ENCODE measurements at regions not wholly inside any gene's neighbourhood (a gene's known extent, or its start where the extent isn't known, plus 50 kb on each side); places are given as distances from the start of the nearest gene placed in this dataset.

DNA sequence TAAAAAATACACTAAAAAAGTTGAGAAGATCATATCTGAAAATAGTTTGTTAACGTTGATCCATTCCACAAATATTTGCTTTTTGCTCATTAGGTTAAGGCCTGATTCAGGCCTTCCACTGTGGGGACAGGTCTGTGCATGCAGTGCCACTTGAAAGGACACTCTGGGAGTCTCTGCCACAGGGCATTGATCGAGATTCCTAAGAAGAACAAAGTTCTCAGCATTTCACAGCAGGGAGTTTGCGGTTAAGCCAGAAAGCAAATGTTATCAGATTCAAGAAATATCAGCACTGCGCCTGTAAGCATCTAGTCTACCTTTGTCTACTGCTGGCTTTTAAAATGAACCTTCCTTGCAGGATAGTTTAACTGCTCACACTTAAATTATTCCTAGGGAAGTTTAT, 62.2 kb upstream of the TNIP3 start:
- no peak for DNase-seq (ENCODE audit: low spot score)

- DNase-seq (ENCODE audit: low spot score) = no peak
These were observed 57.5 kb upstream of the TNIP3 start for GRCh38 chr4:121221608-121222007.

GRCh38 chr4:121221201-121221600, 57.1 kb upstream of the TNIP3 start:
- no peak for DNase-seq (ENCODE audit: low spot score)

GRCh38 chr4:121220698-121221097, 56.6 kb upstream of the TNIP3 start:
- no peak for DNase-seq (ENCODE audit: low spot score)

- no peak for DNase-seq (ENCODE audit: low spot score)
These were observed 55.1 kb upstream of the TNIP3 start for GRCh38 chr4:121219227-121219626.

GRCh38 chr4:121217351-121217750, 53.2 kb upstream of the TNIP3 start:
- DNase-seq (ENCODE audit: low spot score) = no peak

DNA sequence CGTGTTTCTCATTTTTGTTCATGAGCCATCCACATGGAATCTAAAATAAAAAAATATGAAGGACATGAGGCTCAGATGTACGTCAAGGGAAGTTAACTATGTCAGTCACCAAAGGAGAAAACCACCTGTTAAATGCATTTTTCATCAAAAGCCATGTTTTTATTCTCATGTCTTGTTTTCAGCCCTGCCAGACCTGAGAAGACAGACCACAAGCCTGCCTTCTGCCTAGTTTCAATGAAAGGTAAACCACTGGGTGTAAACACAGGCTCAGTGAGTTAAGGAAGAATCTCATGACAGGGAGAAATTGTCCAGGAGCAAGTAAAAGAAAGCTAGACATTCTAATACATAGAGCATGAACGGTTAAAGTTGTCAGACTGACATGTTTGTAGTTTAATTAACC, 52.3 kb upstream of the TNIP3 start:
- no peak for DNase-seq (ENCODE audit: low spot score)

DNA sequence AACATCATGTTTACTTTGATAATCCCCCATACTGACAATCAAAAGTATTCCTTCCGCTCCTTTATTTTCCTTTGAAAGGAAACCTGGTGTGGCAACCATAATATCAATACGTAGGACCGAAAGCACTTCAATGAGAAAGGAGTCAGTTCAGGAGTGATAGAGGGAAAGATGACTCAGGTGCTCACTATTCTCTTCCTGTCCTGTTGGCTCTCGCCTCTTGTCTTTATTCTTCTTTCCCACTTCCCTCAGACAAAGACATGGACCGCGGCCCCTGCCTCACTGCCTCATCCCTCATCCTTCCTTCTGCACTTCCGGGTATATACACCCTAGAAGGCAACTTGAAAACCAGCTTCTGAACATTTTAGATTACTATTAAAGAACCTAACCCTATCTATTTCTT, 49.8 kb upstream of the TNIP3 start:
- DNase-seq (ENCODE audit: low spot score) = no peak
